HepG2 (cell line): ENCODE measurements at regions not wholly inside any gene's neighbourhood (a gene's known extent, or its start where the extent isn't known, plus 50 kb on each side); places are given as distances from the start of the nearest gene placed in this dataset.

ENCODE experiments used
- ATAC-seq: fragments of 200-7000 bp; cut with Tn5 transposase; 3 replicates; pipeline ENCODE4 v1.9.1; 2020; ENCODE audit warnings: mild to moderate bottlenecking, moderate library complexity
- BruUV-seq: library from RNA; stranded (reverse); fragments of 400-500 nt; replicated peaks from 2 replicates; lab custom pipeline; 2021; lab: Mats Ljungman, UMichigan
- CTCF ChIA-PET: fragments of 300-600 bp; formaldehyde crosslinking; extraction: SDS; loops from one replicate; lab custom pipeline; 2021; ENCODE audit warnings: low total read pairs, inconsistent platforms, low intra/inter-chr PET ratio; lab: Yijun Ruan, JAX
- POLR2A ChIA-PET: fragments of 350-600 bp; sonication (Branson Sonifier 250); formaldehyde crosslinking; loops from one replicate; lab custom pipeline; 2020; ENCODE audit warnings: antibody characterized with exemption, inconsistent platforms; lab: Yijun Ruan, JAX
- DNase-seq: peaks from one replicate; pipeline ENCODE4 v3.0.0-alpha.2; 2015; ENCODE audit warnings: low spot score
- FAIRE-seq: peaks from 3 replicates; lab custom pipeline; 2011; peaks lifted over from hg19 to GRCh38; lab: Jason Lieb, UNC
- H2AFZ ChIP-seq: one replicate; pipeline ENCODE4 v1.6.1; 2011; ENCODE audit warnings: low read length, inconsistent platforms
- H3K27ac ChIP-seq: fragments of 300-600 bp; 3 replicates; pipeline ENCODE4 v1.8.0; 2011; ENCODE audit warnings: mixed run types, mild to moderate bottlenecking, mixed read lengths, low read length, inconsistent platforms; ENCODE audit not compliant: insufficient read depth; ENCODE audit errors: extremely low read length
- H3K27me3 ChIP-seq, 2 experiments: fragments of 200-600 bp in 1 of 2; 2 replicates in 1 of 2; 3 replicates in 1 of 2; pipeline versions ENCODE4 v1.6.0 to v1.8.0; 2011; ENCODE audit warnings: low read length in 2 of 2, mild to moderate bottlenecking in 2 of 2, moderate library complexity in 2 of 2, inconsistent platforms in 1 of 2; ENCODE audit not compliant: insufficient read depth in 2 of 2, control insufficient read depth in 1 of 2
- H3K36me3 ChIP-seq, 2 experiments: fragments of 200-600 bp in 1 of 2; replicated peaks in 1 of 2; 2 replicates in 1 of 2; 3 replicates in 1 of 2; pipeline versions ENCODE4 v1.5.1 to v1.8.0; 2011; ENCODE audit warnings: low read length in 2 of 2, inconsistent platforms in 1 of 2; ENCODE audit not compliant: insufficient read depth in 2 of 2, control insufficient read depth in 1 of 2
- H3K4me1 ChIP-seq: 2 replicates; pipeline ENCODE4 v1.5.1; 2012; ENCODE audit warnings: low read length, inconsistent platforms; ENCODE audit not compliant: insufficient read depth
- H3K4me2 ChIP-seq: 2 replicates; pipeline ENCODE4 v1.6.0; 2011; ENCODE audit warnings: low read depth, low read length, inconsistent platforms
- H3K4me3 ChIP-seq, 3 experiments: fragments of 200-600 bp in 1 of 3; sonication (generic), shearing (Covaris generic) in 1 of 3; replicated peaks in 1 of 3; 2 replicates each; pipeline ENCODE4 v1.5.1; 2011 to 2016; ENCODE audit warnings: low read length in 3 of 3, inconsistent platforms in 2 of 3, low read depth in 2 of 3, mild to moderate bottlenecking in 2 of 3, control low read depth in 1 of 3, mixed read lengths in 1 of 3; ENCODE audit not compliant: insufficient read depth in 1 of 3
- H3K79me2 ChIP-seq: one replicate; pipeline ENCODE4 v1.6.1; 2011; ENCODE audit warnings: low read length, inconsistent platforms; ENCODE audit not compliant: insufficient read depth
- H3K9ac ChIP-seq: 2 replicates; pipeline ENCODE4 v1.6.0; 2011; ENCODE audit warnings: mild to moderate bottlenecking, low read depth, low read length, inconsistent platforms; ENCODE audit not compliant: insufficient read depth
- H3K9me3 ChIP-seq: 2 replicates; pipeline ENCODE4 v1.5.1; 2012; ENCODE audit warnings: mild to moderate bottlenecking, low read length
- H4K20me1 ChIP-seq: 2 replicates; pipeline ENCODE4 v1.6.0; 2011; ENCODE audit warnings: inconsistent platforms, mild to moderate bottlenecking, low read length, moderate library complexity; ENCODE audit not compliant: insufficient read depth
- BCL6 ChIP-seq: IDR thresholded peaks from 2 replicates; pipeline ENCODE4 v1.6.1; 2016; ENCODE audit warnings: missing genetic modification reagents, missing compliant biosample characterization
- CEBPB ChIP-seq: IDR thresholded peaks from 2 replicates; pipeline ENCODE4 v1.6.1; 2011; ENCODE audit warnings: low read depth, low read length, improper control_type of control experiment, borderline replicate concordance
- CSRNP2 ChIP-seq: sonication (generic); formaldehyde crosslinking; conservative IDR thresholded peaks from 2 replicates; pipeline ENCODE4 v1.8.0; 2022; ENCODE audit warnings: low read depth, missing genetic modification reagents
- HDAC6 ChIP-seq: fragments of 200-600 bp; sonication (generic); IDR thresholded peaks from 2 replicates; pipeline ENCODE4 v1.7.0; 2017; ENCODE audit warnings: mild to moderate bottlenecking, antibody characterized with exemption, low read length, low read depth
- HMG20B ChIP-seq: conservative IDR thresholded peaks from 2 replicates; pipeline ENCODE4 v1.6.1; 2016; ENCODE audit warnings: missing genetic modification reagents, missing compliant biosample characterization
- KLF9 ChIP-seq: IDR thresholded peaks from 2 replicates; pipeline ENCODE4 v1.6.1; 2016; ENCODE audit warnings: low read depth
- MED1 ChIP-seq: sonication (generic); formaldehyde crosslinking; IDR thresholded peaks from 2 replicates; pipeline ENCODE4 v1.4.0; 2020; ENCODE audit warnings: missing genetic modification reagents
- POLR2G ChIP-seq: fragments of 200-400 bp; formaldehyde crosslinking; IDR thresholded peaks from 2 replicates; pipeline ENCODE4 v1.6.1; 2018; ENCODE audit warnings: mild to moderate bottlenecking, low read depth, low read length, moderate library complexity
- RORA ChIP-seq: sonication (generic); formaldehyde crosslinking; IDR thresholded peaks from 2 replicates; pipeline ENCODE4 v1.5.0; 2020; ENCODE audit warnings: mild to moderate bottlenecking, missing genetic modification reagents, moderate library complexity
- TOE1 ChIP-seq: sonication (generic); formaldehyde crosslinking; IDR thresholded peaks from 2 replicates; pipeline ENCODE4 v1.4.0; 2020; ENCODE audit warnings: mild to moderate bottlenecking, missing genetic modification reagents
- ZNF737 ChIP-seq: sonication (generic); formaldehyde crosslinking; IDR thresholded peaks from 2 replicates; pipeline ENCODE4 v1.5.0; 2020; ENCODE audit warnings: missing genetic modification reagents, mild to moderate bottlenecking, borderline replicate concordance
- ZNF740 ChIP-seq: sonication (generic); formaldehyde crosslinking; IDR thresholded peaks from 2 replicates; pipeline ENCODE4 v1.4.0; 2020; ENCODE audit warnings: missing genetic modification reagents
- WGBS: methylation state at CpG from one replicate; pipeline ENCODE4 v1.1.6; 2017; ENCODE audit warnings: low lambda C conversion rate; 5-methylcytosine and 5-hydroxymethylcytosine counted together
- in situ Hi-C: cut with HindIII; loops from 2 replicates; pipeline ENCODE4 v1.10.0; 2017; ENCODE audit warnings: low pct_unique_long_range_greater_than_20kb; ENCODE audit not compliant: extremely low pct_ligation_motif_present
- intact Hi-C: fragments of 100-400 bp; cut with micrococcal nuclease; formaldehyde crosslinking; loops from one replicate; pipeline ENCODE4 v1.10.0; 2022; ENCODE audit not compliant: unreplicated experiment

DNA sequence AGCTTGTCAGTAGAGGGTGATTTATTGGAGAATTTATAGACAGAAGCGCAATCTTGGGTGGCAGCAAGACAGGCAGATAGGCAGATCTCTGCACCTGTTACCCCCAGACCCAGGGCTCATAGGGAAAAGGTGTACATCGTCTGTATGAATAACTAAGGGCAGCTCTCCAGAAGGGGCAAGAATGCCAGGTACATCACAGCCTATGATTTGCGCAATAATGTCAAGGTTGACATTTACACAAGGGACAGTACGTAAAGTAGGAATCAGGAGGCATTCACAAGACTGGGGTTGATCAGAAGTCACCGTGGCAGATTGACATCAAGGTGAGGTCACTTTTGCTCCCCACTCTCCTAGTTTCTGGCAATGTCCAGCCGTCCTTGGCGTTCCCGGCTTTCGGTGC is 524.1 kb downstream of the TRIML1 start:
- Histone ChIP-seq H3K36me3 (no peaks in the 10 kb centered on the region), H3K27me3 (no peaks in the 10 kb centered on the region; a peak in 1 of 5 replicates), H3K4me1 (no peaks in the 10 kb centered on the region), H3K27ac (no peak overlapping the region), H3K4me3 (no peak overlapping the region), H3K4me2 (no peak overlapping the region), H2AFZ (no peak overlapping the region), H3K79me2 (no peaks in the 10 kb centered on the region), H4K20me1 (no peaks in the 10 kb centered on the region), H3K9ac (no peak overlapping the region), H3K9me3 (no peaks in the 10 kb centered on the region)
- no peak for DNase-seq
- ATAC-seq: no peak
- TF ChIP-seq HMG20B (no peak), POLR2G (no peak), CEBPB (peak; percentile 62; the same call in 1 of the 2 replicates), ZNF740 (CRISPR knock-in tag) (no peak), CSRNP2 (no peak)
- POLR2A ChIA-PET: no interaction called here
- no TSS peak for BruUV-seq
- 49% methylated on average over 9 of the region's 9 CpGs for WGBS
- intact Hi-C loops: no loop called here
- CTCF ChIA-PET: no interaction called here
- FAIRE-seq: no peak
- in situ Hi-C loops: no loop called here

- Histone ChIP-seq H3K27ac (no peak overlapping the region), H3K4me2 (no peak overlapping the region)
- no peak for TF ChIP-seq MED1
- no peak for TF ChIP-seq RORA (CRISPR knock-in tag)
- TF ChIP-seq BCL6 (CRISPR knock-in tag): no peak
- TF ChIP-seq ZNF737 (CRISPR knock-in tag): no peak
- no peak for TF ChIP-seq HDAC6
- TF ChIP-seq KLF9: no peak
- TF ChIP-seq TOE1: no peak
Observed at GRCh38 chr4:188665491-188666457, 526.5 kb downstream of the TRIML1 start.

More at GRCh38 chr4:188665491-188666457, 526.5 kb downstream of the TRIML1 start:
- POLR2A ChIA-PET: no interaction called here
- no peak overlapping the region for H2AFZ ChIP-seq
- intact Hi-C loops (no loop called here), in situ Hi-C loops (no loop called here)
- H3K4me3 ChIP-seq: no peak overlapping the region
- H4K20me1 ChIP-seq: no peaks in the 10 kb centered on the region
- H3K9me3 ChIP-seq: peaks cover 9% of the 10 kb centered on the region; the same call in 1 of the 2 replicates
- FAIRE-seq (no peak), ATAC-seq (no peak), DNase-seq (no peak)
- BruUV-seq: no TSS peak
- no peak overlapping the region for H3K9ac ChIP-seq
- H3K79me2 ChIP-seq: no peaks in the 10 kb centered on the region
- H3K27me3 ChIP-seq: no peaks in the 10 kb centered on the region
- H3K36me3 ChIP-seq: no peaks in the 10 kb centered on the region
- H3K4me1 ChIP-seq: no peaks in the 10 kb centered on the region
- 3% methylated on average over 13 of the region's 13 CpGs for WGBS
- CTCF ChIA-PET: no interaction called here
